H9 (cell line): ENCODE measurements at regions not wholly inside any gene's neighbourhood (a gene's known extent, or its start where the extent isn't known, plus 50 kb on each side); places are given as distances from the start of the nearest gene placed in this dataset.

Experiments used
- DNase-seq: peaks from one replicate; pipeline ENCODE4 v3.0.0-alpha.2; 2017
- H2AFZ ChIP-seq: one replicate; pipeline ENCODE4 v1.6.1; 2013; ENCODE audit warnings: mild to moderate bottlenecking, low read length, control low read depth, moderate library complexity
- H2AK5ac ChIP-seq: 2 replicates; pipeline ENCODE4 v1.6.1; 2013; ENCODE audit warnings: low read length, control low read depth, mixed read lengths; ENCODE audit not compliant: insufficient read length
- H2BK120ac ChIP-seq: one replicate; pipeline ENCODE4 v1.6.1; 2013; ENCODE audit warnings: low read depth, mild to moderate bottlenecking, low read length, control low read depth, inconsistent platforms; ENCODE audit not compliant: poor library complexity, severe bottlenecking
- H2BK12ac ChIP-seq: 2 replicates; pipeline ENCODE4 v1.6.1; 2013; ENCODE audit warnings: low read length, control low read depth, mixed read lengths, low read depth; ENCODE audit not compliant: insufficient read length
- H2BK15ac ChIP-seq: 2 replicates; pipeline ENCODE4 v1.6.1; 2013; ENCODE audit warnings: low read depth, low read length, control low read depth
- H2BK20ac ChIP-seq: one replicate; pipeline ENCODE4 v1.6.1; 2013; ENCODE audit warnings: low read depth, mild to moderate bottlenecking, low read length, control low read depth, inconsistent platforms; ENCODE audit not compliant: poor library complexity, severe bottlenecking
- H2BK5ac ChIP-seq: 2 replicates; pipeline ENCODE4 v1.6.1; 2013; ENCODE audit warnings: low read length, control low read depth, mixed read lengths; ENCODE audit not compliant: insufficient read length
- H3K14ac ChIP-seq: 2 replicates; pipeline ENCODE4 v1.6.1; 2013; ENCODE audit warnings: low read length, control low read depth; ENCODE audit not compliant: insufficient read depth
- H3K18ac ChIP-seq: 2 replicates; pipeline ENCODE4 v1.6.1; 2013; ENCODE audit warnings: low read depth, mild to moderate bottlenecking, mixed read lengths, low read length, control low read depth; ENCODE audit not compliant: insufficient read length
- H3K23ac ChIP-seq: 2 replicates; pipeline ENCODE4 v1.6.1; 2013; ENCODE audit warnings: low read length, control low read depth, mixed read lengths, low read depth; ENCODE audit not compliant: insufficient read length
- H3K23me2 ChIP-seq: 2 replicates; pipeline ENCODE4 v1.6.1; 2013; ENCODE audit warnings: low read depth, mild to moderate bottlenecking, mixed read lengths, low read length, control low read depth; ENCODE audit not compliant: insufficient read length, poor library complexity, severe bottlenecking
- H3K27ac ChIP-seq: 2 replicates; pipeline ENCODE4 v1.5.1; 2013; ENCODE audit warnings: low read length, control low read depth, mixed read lengths, low read depth; ENCODE audit not compliant: insufficient read length
- H3K27me3 ChIP-seq: 2 replicates; pipeline ENCODE4 v1.6.1; 2013; ENCODE audit warnings: low read length, control low read depth, inconsistent platforms; ENCODE audit not compliant: insufficient read depth
- H3K4ac ChIP-seq: 2 replicates; pipeline ENCODE4 v1.6.1; 2013; ENCODE audit warnings: low read depth, mild to moderate bottlenecking, control low read depth, inconsistent platforms, low read length, moderate library complexity
- H3K4me1 ChIP-seq: 2 replicates; pipeline ENCODE4 v1.6.1; 2013; ENCODE audit warnings: low read length, control low read depth, inconsistent platforms; ENCODE audit not compliant: insufficient read depth
- H3K4me2 ChIP-seq: 2 replicates; pipeline ENCODE4 v1.6.1; 2013; ENCODE audit warnings: low read length, control low read depth, mixed read lengths; ENCODE audit not compliant: insufficient read length, insufficient read depth
- H3K56ac ChIP-seq: 2 replicates; pipeline ENCODE4 v1.6.1; 2013; ENCODE audit warnings: low read depth, mild to moderate bottlenecking, mixed read lengths, low read length, control low read depth; ENCODE audit not compliant: insufficient read length
- H3K79me1 ChIP-seq: 2 replicates; pipeline ENCODE4 v1.6.1; 2013; ENCODE audit warnings: low read depth, mild to moderate bottlenecking, moderate library complexity, low read length, control low read depth, inconsistent platforms; ENCODE audit not compliant: insufficient read depth, poor library complexity, severe bottlenecking
- H3K79me2 ChIP-seq: 2 replicates; pipeline ENCODE4 v1.6.1; 2013; ENCODE audit warnings: low read length, control low read depth, inconsistent platforms; ENCODE audit not compliant: insufficient read depth
- H3K9ac ChIP-seq: 2 replicates; pipeline ENCODE4 v1.6.1; 2013; ENCODE audit warnings: low read length, control low read depth, mixed read lengths; ENCODE audit not compliant: insufficient read length; ENCODE audit errors: extremely low read depth
- H3K9me3 ChIP-seq: one replicate; pipeline ENCODE4 v1.6.1; 2013; ENCODE audit warnings: low read depth, low read length, inconsistent platforms; ENCODE audit not compliant: control insufficient read depth
- H3T11ph ChIP-seq: one replicate; pipeline ENCODE4 v1.6.1; 2013; ENCODE audit warnings: mild to moderate bottlenecking, low read length, control low read depth, inconsistent platforms
- H4K20me1 ChIP-seq: one replicate; pipeline ENCODE4 v1.6.1; 2013; ENCODE audit not compliant: control insufficient read depth, insufficient read length, insufficient read depth
- H4K5ac ChIP-seq: 2 replicates; pipeline ENCODE4 v1.6.1; 2013; ENCODE audit warnings: low read depth, mild to moderate bottlenecking, mixed read lengths, low read length, control low read depth; ENCODE audit not compliant: insufficient read length
- H4K8ac ChIP-seq: replicated peaks from 2 replicates; pipeline ENCODE4 v1.6.1; 2013; ENCODE audit warnings: low read length, control low read depth, mixed read lengths, low read depth; ENCODE audit not compliant: insufficient read length
- H4K91ac ChIP-seq: 2 replicates; pipeline ENCODE4 v1.6.1; 2013; ENCODE audit warnings: low read depth, mild to moderate bottlenecking, moderate library complexity, mixed read lengths, low read length, control low read depth; ENCODE audit not compliant: insufficient read length
- H3K27ac Mint-ChIP-seq, 3 experiments: 2 replicates in 2 of 3; 3 replicates in 1 of 3; pipeline ENCODE4 v1.8.0; 2020 to 2021; ENCODE audit warnings: mixed read lengths in 3 of 3, mild to moderate bottlenecking in 1 of 3, moderate library complexity in 1 of 3
- H3K27me3 Mint-ChIP-seq: 2 replicates; pipeline ENCODE4 v1.8.0; 2021; ENCODE audit warnings: low read depth, mild to moderate bottlenecking, moderate library complexity, mixed read lengths
- H3K36me3 Mint-ChIP-seq, 3 experiments: 2 replicates in 2 of 3; 3 replicates in 1 of 3; pipeline ENCODE4 v1.8.0; 2020 to 2021; ENCODE audit warnings: low read depth in 3 of 3, mixed read lengths in 3 of 3; ENCODE audit not compliant: insufficient read depth in 1 of 3
- H3K4me1 Mint-ChIP-seq, 2 experiments: 2 replicates each; pipeline ENCODE4 v1.8.0; 2020; ENCODE audit warnings: mixed read lengths in 2 of 2
- H3K4me3 Mint-ChIP-seq, 2 experiments: 2 replicates in 1 of 2; 3 replicates in 1 of 2; pipeline ENCODE4 v1.8.0; 2020 to 2021; ENCODE audit warnings: mild to moderate bottlenecking in 2 of 2, mixed read lengths in 2 of 2, moderate library complexity in 1 of 2
- H3K9me3 Mint-ChIP-seq, 2 experiments: 2 replicates in 1 of 2; 3 replicates in 1 of 2; pipeline ENCODE4 v1.8.0; 2020; ENCODE audit warnings: mild to moderate bottlenecking in 2 of 2, mixed read lengths in 2 of 2, moderate library complexity in 1 of 2
- CTCF ChIP-seq: fragments of 200-600 bp; sonication (generic); conservative IDR thresholded peaks from 3 replicates; pipeline ENCODE4 v1.8.0; 2021; ENCODE audit warnings: antibody characterized with exemption, mild to moderate bottlenecking
- WGBS: extraction: QIAGEN DNeasy Blood & Tissue Kit; methylation state at CpG from one replicate; pipeline ENCODE4 v1.1.7; 2013; ENCODE audit warnings: missing lambda C conversion rate, low lambda C conversion rate, mixed read lengths; ENCODE audit not compliant: insufficient read length; ENCODE audit errors: extremely low coverage; 5-methylcytosine and 5-hydroxymethylcytosine counted together

GRCh38 chr1:87706779-87707228 is 378.1 kb downstream of the LMO4 start:
- Histone ChIP-seq H3K79me1 (no peaks in the 10 kb centered on the region), H2BK20ac (no peak overlapping the region), H2AFZ (no peak overlapping the region), H3K4ac (no peak overlapping the region), H3T11ph (no peak overlapping the region), H2BK120ac (no peak overlapping the region), H3K56ac (no peak overlapping the region), H3K27me3 (no peaks in the 10 kb centered on the region), H3K4me1 (no peaks in the 10 kb centered on the region), H3K4me2 (no peak overlapping the region), H2BK15ac (no peak overlapping the region), H3K79me2 (no peaks in the 10 kb centered on the region), H3K18ac (no peak overlapping the region), H4K8ac (no peak overlapping the region), H4K20me1 (no peaks in the 10 kb centered on the region), H4K91ac (no peak overlapping the region), H3K27ac (no peak overlapping the region), H3K23me2 (no peaks in the 10 kb centered on the region), H2BK5ac (no peak overlapping the region), H3K23ac (no peak overlapping the region), H4K5ac (no peak overlapping the region), H3K9me3 (no peaks in the 10 kb centered on the region), H2BK12ac (no peak overlapping the region), H2AK5ac (no peak overlapping the region), H3K9ac (no peak overlapping the region), H3K14ac (no peak overlapping the region)
- Mint-ChIP-seq H3K4me3 (no peak overlapping the region), H3K4me1 (peaks cover 3 to 7% of the 10 kb centered on the region in 2 experiments; a peak in 3 of 4 replicates), H3K27me3 (no peaks in the 10 kb centered on the region), H3K36me3 (peaks cover 4 to 17% (median 7%) of the 10 kb centered on the region in 3 experiments), H3K9me3 (peaks cover 12 to 22% of the 10 kb centered on the region in 2 experiments), H3K27ac (no peak overlapping the region)
- no CpG with 5 or more reads among the region's 5 CpGs for WGBS
- no peak for DNase-seq
- TF ChIP-seq CTCF: no peak
